ENCODE measurements at regions not wholly inside any gene's neighbourhood (a gene's known extent, or its start where the extent isn't known, plus 50 kb on each side); places are given as distances from the start of the nearest gene placed in this dataset.
"Not testable (repeated sequence)": the region's sequence is repeated elsewhere in the genome, so short reads cannot be mapped to it uniquely, and the experiment has no call there.

DNA sequence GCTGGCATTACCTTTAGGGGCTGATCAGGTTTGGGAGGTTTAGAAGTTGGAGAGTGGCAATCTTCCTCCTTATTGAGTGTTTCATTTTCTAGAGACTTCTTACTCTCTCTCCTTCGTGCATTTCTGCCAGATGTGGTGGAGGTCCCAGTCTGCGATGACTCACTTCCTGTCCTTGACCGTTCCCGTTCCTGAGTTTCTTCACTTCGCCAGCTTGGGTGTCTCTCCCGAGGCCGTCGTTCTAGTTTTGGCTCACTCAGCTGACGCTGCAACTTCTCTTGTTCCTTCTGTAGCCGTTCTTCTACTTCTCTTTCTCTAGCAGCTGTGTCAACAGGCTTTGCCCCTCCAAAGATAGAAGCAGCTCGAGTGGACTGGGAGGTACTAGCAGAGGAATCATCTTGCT is 60.9 kb upstream of the ALG13 start:
- not testable (repeated sequence) for TF ChIP-seq CTCF (IDR thresholded peaks at IDR 0.05 in 4 of 5, conservative IDR thresholded peaks at IDR 0.05 in 1 of 5); POLR2A (IDR thresholded peaks at IDR 0.05)
